LNCaP clone FGC (cell line): ENCODE measurements at regions not wholly inside any gene's neighbourhood (a gene's known extent, or its start where the extent isn't known, plus 50 kb on each side); places are given as distances from the start of the nearest gene placed in this dataset.

Source experiments
- DNase-seq: peaks from one replicate; pipeline ENCODE4 v3.0.0-alpha.2; 2011; ENCODE audit warnings: low read depth
- H3K4me3 ChIP-seq: 2 replicates; pipeline ENCODE4 v1.5.1; 2011; ENCODE audit warnings: mild to moderate bottlenecking, low read depth, low read length, control low read depth
- CTCF ChIP-seq: IDR thresholded peaks from 2 replicates; pipeline ENCODE4 v1.5.1; 2012; ENCODE audit warnings: mild to moderate bottlenecking; ENCODE audit not compliant: control insufficient read depth, insufficient read depth; ENCODE audit errors: extremely low read depth

GRCh38 chr11:17157761-17158160, 50.0 kb downstream of the PIK3C2A start:
- no peak for TF ChIP-seq CTCF
- no peak for DNase-seq
- H3K4me3 ChIP-seq = no peak overlapping the region

GRCh38 chr11:17156283-17156682, 51.5 kb downstream of the PIK3C2A start:
- no peak for TF ChIP-seq CTCF
- DNase-seq = no peak

GRCh38 chr11:17154409-17155159, 53.2 kb downstream of the PIK3C2A start:
- DNase-seq = no peak
- no peak overlapping the region for H3K4me3 ChIP-seq
- TF ChIP-seq CTCF = no peak

More at GRCh38 chr11:17156283-17156682, 51.5 kb downstream of the PIK3C2A start:
- no peak overlapping the region for H3K4me3 ChIP-seq

- TF ChIP-seq CTCF = no peak
- DNase-seq = no peak
- H3K4me3 ChIP-seq = no peak overlapping the region
Measured at GRCh38 chr11:17153757-17154156, 54.0 kb downstream of the PIK3C2A start.

GRCh38 chr11:17152306-17152705, 55.5 kb downstream of the PIK3C2A start:
- H3K4me3 ChIP-seq = no peak overlapping the region
- DNase-seq = no peak
- no peak for TF ChIP-seq CTCF

- H3K4me3 ChIP-seq = no peak overlapping the region
- DNase-seq = no peak
- TF ChIP-seq CTCF = no peak
Measured at GRCh38 chr11:17150521-17150920, 57.3 kb downstream of the PIK3C2A start.

GRCh38 chr11:17148536-17148935, 59.2 kb downstream of the PIK3C2A start:
- TF ChIP-seq CTCF = no peak
- H3K4me3 ChIP-seq = no peak overlapping the region
- no peak for DNase-seq
